B cell (primary cell): ENCODE measurements at regions not wholly inside any gene's neighbourhood (a gene's known extent, or its start where the extent isn't known, plus 50 kb on each side); places are given as distances from the start of the nearest gene placed in this dataset.
"Not testable (repeated sequence)": the region's sequence is repeated elsewhere in the genome, so short reads cannot be mapped to it uniquely, and the experiment has no call there.

Source experiments
- ATAC-seq: fragments of 200-7000 bp; cut with Tn5 transposase; one replicate; pipeline ENCODE4 v1.10.0; 2021; ENCODE audit warnings: low read depth, mild to moderate bottlenecking, moderate number of reproducible peaks, moderate library complexity
- CTCF ChIA-PET: fragments of 350-600 bp; sonication (Branson Sonifier 250); formaldehyde crosslinking; loops from one replicate; lab custom pipeline; 2021; ENCODE audit warnings: antibody characterized with exemption, inconsistent platforms; lab: Charles Lee
- POLR2A ChIA-PET: fragments of 350-600 bp; sonication (Branson Sonifier 250); formaldehyde crosslinking; loops from one replicate; lab custom pipeline; 2021; ENCODE audit warnings: antibody characterized with exemption; lab: Charles Lee
- DNase-seq: peaks from one replicate; pipeline ENCODE4 v3.0.0; 2013
- H2AFZ ChIP-seq: 2 replicates; pipeline ENCODE4 v1.6.1; 2012; ENCODE audit warnings: mild to moderate bottlenecking, low read depth, low read length; ENCODE audit not compliant: insufficient read depth, poor library complexity, severe bottlenecking
- H3K27ac ChIP-seq, 2 donors: 1 replicate in 1 of 2; 2 replicates in 1 of 2; pipeline ENCODE4 v1.5.1; 2012 to 2013; ENCODE audit warnings: low read length in 2 of 2, mild to moderate bottlenecking in 2 of 2, moderate library complexity in 1 of 2
- H3K27me3 ChIP-seq, 4 experiments: fragments of 200-600 bp in 1 of 4; sonication (generic) in 1 of 4; replicated peaks in 1 of 4; 1 replicate in 2 of 4; 2 replicates in 2 of 4; pipeline versions ENCODE4 v1.6.1 to v1.7.0; 2013 to 2016; ENCODE audit warnings: low read length in 3 of 4, mild to moderate bottlenecking in 2 of 4, mixed read lengths in 1 of 4, moderate library complexity in 1 of 4; ENCODE audit not compliant: insufficient read depth in 4 of 4, control insufficient read depth in 3 of 4; ENCODE audit errors: control extremely low read depth in 1 of 4
- H3K36me3 ChIP-seq, 2 experiments: replicated peaks in 1 of 2; 1 replicate in 1 of 2; 2 replicates in 1 of 2; pipeline versions ENCODE4 v1.6.1 to v1.7.1; 2013; ENCODE audit warnings: low read length in 1 of 2; ENCODE audit not compliant: insufficient read depth in 2 of 2, control insufficient read depth in 1 of 2; ENCODE audit errors: control extremely low read depth in 1 of 2, extremely low read depth in 1 of 2
- H3K4me1 ChIP-seq, 2 donors: fragments of 200-600 bp in 1 of 2; sonication (generic) in 1 of 2; 1 replicate in 1 of 2; 2 replicates in 1 of 2; pipeline versions ENCODE4 v1.5.1 to v1.6.1; 2013 to 2017; ENCODE audit warnings: low read length in 2 of 2; ENCODE audit not compliant: control insufficient read depth in 2 of 2, insufficient read depth in 2 of 2
- H3K4me2 ChIP-seq: replicated peaks from 2 replicates; pipeline ENCODE3; 2012; ENCODE audit warnings: mild to moderate bottlenecking, low read depth, low read length; ENCODE audit not compliant: poor library complexity, severe bottlenecking
- H3K4me3 ChIP-seq, 5 experiments: fragments of 200-600 bp in 1 of 5; sonication (generic) in 1 of 5; 1 replicate in 3 of 5; 2 replicates in 2 of 5; pipeline versions ENCODE4 v1.5.1 to v1.7.0; 2011 to 2016; ENCODE audit warnings: low read length in 4 of 5, mild to moderate bottlenecking in 4 of 5, low read depth in 2 of 5, control low read depth in 1 of 5, moderate library complexity in 1 of 5; ENCODE audit not compliant: insufficient read depth in 1 of 5; ENCODE audit errors: control extremely low read depth in 1 of 5, extremely low read depth in 1 of 5
- H3K79me2 ChIP-seq: fragments of 200-600 bp; sonication (generic); one replicate; pipeline ENCODE4 v1.6.0; 2016; ENCODE audit warnings: low read length; ENCODE audit not compliant: control insufficient read depth, insufficient read depth
- H3K9ac ChIP-seq: fragments of 200-600 bp; sonication (generic); 2 replicates; pipeline ENCODE4 v1.6.1; 2017; ENCODE audit warnings: mild to moderate bottlenecking, low read length, moderate library complexity
- H3K9me3 ChIP-seq, 3 donors: one replicate each; pipeline versions ENCODE4 v1.6.1 to v1.7.1; 2013; ENCODE audit warnings: low read length in 2 of 3; ENCODE audit not compliant: control insufficient read depth in 2 of 3, insufficient read depth in 1 of 3; ENCODE audit errors: control extremely low read depth in 1 of 3
- H4K20me1 ChIP-seq: 2 replicates; pipeline ENCODE4 v1.6.0; 2012; ENCODE audit warnings: mild to moderate bottlenecking, low read length; ENCODE audit not compliant: insufficient read depth, control insufficient read depth, poor library complexity, severe bottlenecking
- H3K27ac Mint-ChIP-seq: one replicate; pipeline ENCODE4 v1.8.0; 2021; ENCODE audit warnings: mixed read lengths
- H3K27me3 Mint-ChIP-seq: one replicate; pipeline ENCODE4 v1.8.0; 2021; ENCODE audit warnings: mixed read lengths
- H3K4me1 Mint-ChIP-seq: one replicate; pipeline ENCODE4 v1.8.0; 2021; ENCODE audit warnings: mixed read lengths
- H3K4me3 Mint-ChIP-seq: one replicate; pipeline ENCODE4 v1.8.0; 2021; ENCODE audit warnings: mixed read lengths
- H3K9me3 Mint-ChIP-seq: one replicate; pipeline ENCODE4 v1.8.0; 2022; ENCODE audit warnings: mixed read lengths; ENCODE audit not compliant: insufficient read depth
- WGBS: methylation state at CpG from one replicate; pipeline ENCODE4 v1.1.5; 2013; ENCODE audit warnings: missing lambda C conversion rate; ENCODE audit not compliant: insufficient coverage; 5-methylcytosine and 5-hydroxymethylcytosine counted together
- intact Hi-C: fragments of 100-400 bp; cut with micrococcal nuclease; formaldehyde crosslinking; loops from one replicate; pipeline ENCODE4 v1.10.0; 2022

DNA sequence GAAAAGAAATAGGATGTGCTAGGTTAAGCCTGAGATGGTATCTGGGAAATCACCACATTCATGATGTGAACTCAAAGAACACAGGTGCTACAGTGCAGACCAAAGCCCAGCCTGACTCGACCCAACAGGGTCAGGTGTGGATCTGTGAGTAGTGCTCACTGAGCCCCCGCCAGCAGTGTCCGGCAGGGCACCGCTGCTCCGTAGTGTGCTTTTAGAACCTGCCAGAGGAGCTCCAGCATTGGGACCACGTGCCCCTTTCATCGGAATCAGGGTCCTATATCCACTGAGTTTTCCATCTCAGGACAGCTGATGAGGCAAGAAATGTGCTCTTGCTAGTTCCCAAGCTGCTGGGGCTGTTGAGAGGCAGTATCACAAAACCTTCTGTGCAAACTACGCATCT is 74.4 kb downstream of the NBPF8 start:
- H3K27ac Mint-ChIP-seq, H3K79me2 ChIP-seq, POLR2A ChIA-PET, H3K9me3 ChIP-seq, H3K4me2 ChIP-seq, H3K27ac ChIP-seq, CTCF ChIA-PET, H3K36me3 ChIP-seq, H3K27me3 Mint-ChIP-seq, H2AFZ ChIP-seq, H3K4me1 ChIP-seq, H3K9ac ChIP-seq, H3K27me3 ChIP-seq, intact Hi-C loops, H3K4me3 Mint-ChIP-seq, ATAC-seq, DNase-seq, H3K4me3 ChIP-seq, H4K20me1 ChIP-seq, H3K4me1 Mint-ChIP-seq, H3K9me3 Mint-ChIP-seq: not testable (repeated sequence)
- WGBS: 94% methylated on average over 6 of the region's 8 CpGs

- intact Hi-C loops, H3K4me1 Mint-ChIP-seq, H2AFZ ChIP-seq, H3K79me2 ChIP-seq, ATAC-seq, H3K9me3 ChIP-seq, H3K4me3 ChIP-seq, POLR2A ChIA-PET, DNase-seq, H3K9me3 Mint-ChIP-seq, H3K27me3 Mint-ChIP-seq, H3K9ac ChIP-seq, H4K20me1 ChIP-seq, H3K27ac ChIP-seq, H3K36me3 ChIP-seq, H3K4me1 ChIP-seq, H3K27me3 ChIP-seq, H3K4me3 Mint-ChIP-seq, H3K27ac Mint-ChIP-seq, CTCF ChIA-PET, H3K4me2 ChIP-seq: not testable (repeated sequence)
- no CpG with 5 or more reads among the region's 3 CpGs for WGBS
Observed at GRCh38 chr1:120497145-120497544, 82.3 kb downstream of the NBPF8 start.

GRCh38 chr1:120503284-120503683 is 88.4 kb downstream of the NBPF8 start:
- H3K27ac ChIP-seq, H3K4me3 Mint-ChIP-seq, POLR2A ChIA-PET, H3K9me3 ChIP-seq, DNase-seq, H3K27ac Mint-ChIP-seq, intact Hi-C loops, H3K27me3 Mint-ChIP-seq, H3K4me2 ChIP-seq, H2AFZ ChIP-seq, H3K9me3 Mint-ChIP-seq, H3K4me1 ChIP-seq, H3K27me3 ChIP-seq, H3K4me3 ChIP-seq, H3K79me2 ChIP-seq, CTCF ChIA-PET, ATAC-seq, H4K20me1 ChIP-seq, H3K4me1 Mint-ChIP-seq, H3K9ac ChIP-seq, H3K36me3 ChIP-seq: not testable (repeated sequence)
- no CpG with 5 or more reads among the region's 3 CpGs for WGBS

DNA sequence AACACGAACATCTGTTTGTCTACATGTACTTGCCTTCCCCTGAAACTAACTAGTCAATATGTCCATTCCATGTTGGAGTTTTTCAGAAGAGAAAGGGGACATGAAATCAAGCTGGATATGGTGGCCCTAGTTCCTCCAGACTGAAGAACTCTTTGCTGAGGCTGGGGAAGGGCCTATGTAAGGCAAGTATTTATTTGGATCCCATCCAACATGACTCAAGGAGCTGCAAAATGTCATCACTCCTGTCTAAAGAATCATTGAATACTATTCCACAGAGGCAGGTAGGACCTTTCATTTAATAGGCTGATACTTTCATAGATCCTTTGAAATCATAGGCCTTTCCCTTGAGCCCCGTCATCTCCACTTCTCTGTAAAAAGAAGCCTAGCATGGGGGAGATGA is 91.5 kb downstream of the NBPF8 start:
- POLR2A ChIA-PET, H2AFZ ChIP-seq, H3K4me3 ChIP-seq, H3K4me3 Mint-ChIP-seq, ATAC-seq, H3K4me1 ChIP-seq, H4K20me1 ChIP-seq, H3K27me3 ChIP-seq, H3K4me2 ChIP-seq, CTCF ChIA-PET, H3K9ac ChIP-seq, H3K79me2 ChIP-seq, H3K27me3 Mint-ChIP-seq, H3K4me1 Mint-ChIP-seq, H3K9me3 ChIP-seq, H3K9me3 Mint-ChIP-seq, H3K27ac ChIP-seq, DNase-seq, H3K36me3 ChIP-seq, intact Hi-C loops, H3K27ac Mint-ChIP-seq: not testable (repeated sequence)
- WGBS: no CpG with 5 or more reads among the region's 2 CpGs
